ENCODE measurements at regions not wholly inside any gene's neighbourhood (a gene's known extent, or its start where the extent isn't known, plus 50 kb on each side); places are given as distances from the start of the nearest gene placed in this dataset.

GRCh38 chr11:15801126-15801525 is 555.2 kb downstream of the SOX6 start (continued):
- TF ChIP-seq EZH2phosphoT487 (IDR thresholded peaks at IDR 0.05; ENCODE audit: borderline replicate concordance) (no peak), JUND (IDR thresholded peaks at IDR 0.05) (no peak), CBX3 (IDR thresholded peaks at IDR 0.05; ENCODE audit: low read depth) (no peak), POLR2AphosphoS5 (IDR thresholded peaks at IDR 0.05; ENCODE audit: low read depth, low read length) (no peak), SIN3A (IDR thresholded peaks at IDR 0.05; ENCODE audit: low read depth) (no peak), ELF1 (IDR thresholded peaks at IDR 0.05; ENCODE audit: borderline replicate concordance, low read depth) (no peak), YY1 (IDR thresholded peaks at IDR 0.05; ENCODE audit: extremely low read depth, insufficient replicate concordance, low read depth, low read length) (no peak)
- TF ChIP-seq, protein P1, sequence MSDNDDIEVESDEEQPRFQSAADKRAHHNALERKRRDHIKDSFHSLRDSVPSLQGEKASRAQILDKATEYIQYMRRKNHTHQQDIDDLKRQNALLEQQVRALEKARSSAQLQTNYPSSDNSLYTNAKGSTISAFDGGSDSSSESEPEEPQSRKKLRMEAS (IDR thresholded peaks at IDR 0.05), result no peak

- Histone ChIP-seq H4K20me1 (ENCODE audit: insufficient read depth) (no peaks in the 10 kb centered on the region), H3K4me3 (replicated peaks in 1 of 2; ENCODE audit: low read depth in 1 of 2, low read length in 2 of 2) (no peak overlapping the region), H3K9ac (ENCODE audit: low read length) (no peak overlapping the region), H3K36me3 (ENCODE audit: control insufficient read depth in 1 of 2, insufficient read depth in 2 of 2, low read length in 2 of 2) (no peaks in the 10 kb centered on the region), H3K9me3 (ENCODE audit: control insufficient read depth in 1 of 2, insufficient read depth in 1 of 2, low read depth in 1 of 2, low read length in 2 of 2) (no peaks in the 10 kb centered on the region), H3K27me3 (ENCODE audit: insufficient read depth, low read length) (peaks cover 8% of the 10 kb centered on the region), H3K4me2 (ENCODE audit: low read length) (no peak overlapping the region), H3K9me2 (ENCODE audit: insufficient read depth) (no peaks in the 10 kb centered on the region), H3K79me2 (ENCODE audit: insufficient read depth, low read length) (no peaks in the 10 kb centered on the region), H3K4me1 (ENCODE audit: control insufficient read depth in 1 of 2, insufficient read depth in 2 of 2, low read length in 2 of 2) (no peaks in the 10 kb centered on the region), H2AFZ (ENCODE audit: low read depth, low read length, poor library complexity, severe bottlenecking) (no peak overlapping the region), H3K27ac (ENCODE audit: low read depth, low read length) (no peak overlapping the region)
- intact Hi-C loops (cut with micrococcal nuclease), result no loop called here
- ATAC-seq (no peak), DNase-seq (ENCODE audit: low read depth, low spot score) (no peak)
- ChIA-PET CTCF (no interaction called here), POLR2A (no interaction called here), RAD21 (ENCODE audit: low non-redundant PET in 1 of 2, low total read pairs in 2 of 2, uncharacterized antibody in 2 of 2, unreplicated experiment in 2 of 2) (no interaction called here)
- no TSS peak for BruUV-seq (replicated peaks)
- no peak for TF ChIP-seq RAD21 (IDR thresholded peaks at IDR 0.05; ENCODE audit: low read depth)
- TF ChIP-seq SP1 (IDR thresholded peaks at IDR 0.05; ENCODE audit: low read depth), result no peak
- TF ChIP-seq CTCF (IDR thresholded peaks at IDR 0.05 in 2 of 3, conservative IDR thresholded peaks at IDR 0.05 in 1 of 3; ENCODE audit: borderline replicate concordance in 1 of 3, insufficient read depth in 1 of 3, low read depth in 2 of 3, low read length in 2 of 3), result no peak
- TF ChIP-seq, protein P2, sequence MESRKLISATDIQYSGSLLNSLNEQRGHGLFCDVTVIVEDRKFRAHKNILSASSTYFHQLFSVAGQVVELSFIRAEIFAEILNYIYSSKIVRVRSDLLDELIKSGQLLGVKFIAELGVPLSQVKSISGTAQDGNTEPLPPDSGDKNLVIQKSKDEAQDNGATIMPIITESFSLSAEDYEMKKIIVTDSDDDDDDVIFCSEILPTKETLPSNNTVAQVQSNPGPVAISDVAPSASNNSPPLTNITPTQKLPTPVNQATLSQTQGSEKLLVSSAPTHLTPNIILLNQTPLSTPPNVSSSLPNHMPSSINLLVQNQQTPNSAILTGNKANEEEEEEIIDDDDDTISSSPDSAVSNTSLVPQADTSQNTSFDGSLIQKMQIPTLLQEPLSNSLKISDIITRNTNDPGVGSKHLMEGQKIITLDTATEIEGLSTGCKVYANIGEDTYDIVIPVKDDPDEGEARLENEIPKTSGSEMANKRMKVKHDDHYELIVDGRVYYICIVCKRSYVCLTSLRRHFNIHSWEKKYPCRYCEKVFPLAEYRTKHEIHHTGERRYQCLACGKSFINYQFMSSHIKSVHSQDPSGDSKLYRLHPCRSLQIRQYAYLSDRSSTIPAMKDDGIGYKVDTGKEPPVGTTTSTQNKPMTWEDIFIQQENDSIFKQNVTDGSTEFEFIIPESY (IDR thresholded peaks at IDR 0.05; ENCODE audit: extremely low read depth, insufficient replicate concordance, low read length), result no peak
- no peak for TF ChIP-seq ZNF274 (IDR thresholded peaks at IDR 0.05; ENCODE audit: low read depth, low read length)
- TF ChIP-seq JUND (IDR thresholded peaks at IDR 0.05), result no peak
- TF ChIP-seq TCF7L2 (IDR thresholded peaks at IDR 0.05; ENCODE audit: borderline replicate concordance, extremely low read depth, insufficient read depth, insufficient read length), result no peak
- TF ChIP-seq EGR1 (IDR thresholded peaks at IDR 0.05; ENCODE audit: low read depth), result no peak
- no peak for TF ChIP-seq POLR2AphosphoS5 (IDR thresholded peaks at IDR 0.05; ENCODE audit: low read depth, low read length)
- TF ChIP-seq EZH2phosphoT487 (IDR thresholded peaks at IDR 0.05; ENCODE audit: borderline replicate concordance), result no peak
Observed at GRCh38 chr11:15801616-15802015, 554.7 kb downstream of the SOX6 start.

Data from HCT116 (cell line).